Cerebellar cortex (tissue), 1 donor: ENCODE measurements at regions not wholly inside any gene's neighbourhood (a gene's known extent, or its start where the extent isn't known, plus 50 kb on each side); places are given as distances from the start of the nearest gene placed in this dataset.
A peak's percentile ranks its signal among the peaks of the same experiment; 100 is the strongest.

Experiments used
- DNase-seq: peaks from one replicate; pipeline ENCODE4 v3.0.0-alpha.2; 2015; ENCODE audit warnings: low spot score

DNA sequence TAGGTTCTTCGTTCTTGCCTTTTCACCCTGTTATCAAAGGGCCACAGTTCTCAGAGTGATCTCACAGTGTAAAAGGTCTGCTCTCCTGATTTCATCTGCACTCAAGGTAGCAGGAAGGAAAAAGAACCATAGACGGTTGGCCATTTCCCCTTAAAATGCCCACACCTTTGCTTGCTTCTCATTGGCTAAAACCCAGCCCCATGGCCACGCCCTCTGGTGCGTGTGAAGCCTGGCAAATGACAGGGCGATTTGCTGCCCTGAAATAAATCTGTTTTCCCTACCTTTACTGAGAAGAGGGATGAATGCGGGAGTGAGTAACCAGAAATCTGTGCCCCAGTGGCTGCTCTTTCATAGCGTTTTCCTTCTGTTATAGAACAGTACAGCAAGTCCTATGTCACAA is 269.3 kb downstream of the POU4F1 start:
- no peak for DNase-seq

DNA sequence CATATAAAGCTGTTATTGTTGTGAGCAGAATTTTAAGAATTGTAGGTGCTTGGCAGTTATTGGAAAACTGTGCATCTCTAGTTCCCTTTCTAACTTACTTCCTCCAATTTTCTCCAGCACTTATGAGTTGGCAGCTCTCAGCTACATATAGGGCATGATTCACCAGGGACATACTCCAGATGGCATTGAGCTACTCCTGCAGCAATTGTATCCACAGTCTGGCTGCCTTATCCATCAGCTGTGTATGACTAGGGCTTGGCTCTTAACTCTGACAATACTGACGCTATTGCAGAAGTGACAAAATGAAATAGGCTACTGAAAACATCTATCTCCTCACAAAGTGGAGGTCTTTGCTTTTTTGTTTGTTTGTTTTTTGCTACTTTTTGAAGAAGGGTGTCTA is 276.7 kb downstream of the POU4F1 start:
- DNase-seq: no peak

DNA sequence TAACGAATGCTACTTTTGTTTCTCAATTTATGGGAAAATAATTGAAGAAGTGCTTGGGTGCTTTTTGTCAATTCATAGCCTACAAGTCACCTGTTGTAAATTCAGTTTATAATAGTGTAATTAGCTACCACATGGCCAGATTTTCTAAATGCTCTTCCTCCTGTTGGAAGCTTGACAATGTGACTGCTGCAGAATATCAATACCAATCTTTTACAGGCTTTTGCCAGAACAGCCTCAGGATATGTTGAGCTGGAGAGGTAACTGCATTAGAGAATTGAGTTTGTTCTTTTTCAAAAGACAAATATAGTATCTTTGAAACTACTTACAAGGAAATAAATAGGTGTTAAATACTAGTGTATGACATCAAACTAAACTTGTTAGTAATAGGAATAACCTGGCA is 277.8 kb downstream of the POU4F1 start:
- no peak for DNase-seq

DNA sequence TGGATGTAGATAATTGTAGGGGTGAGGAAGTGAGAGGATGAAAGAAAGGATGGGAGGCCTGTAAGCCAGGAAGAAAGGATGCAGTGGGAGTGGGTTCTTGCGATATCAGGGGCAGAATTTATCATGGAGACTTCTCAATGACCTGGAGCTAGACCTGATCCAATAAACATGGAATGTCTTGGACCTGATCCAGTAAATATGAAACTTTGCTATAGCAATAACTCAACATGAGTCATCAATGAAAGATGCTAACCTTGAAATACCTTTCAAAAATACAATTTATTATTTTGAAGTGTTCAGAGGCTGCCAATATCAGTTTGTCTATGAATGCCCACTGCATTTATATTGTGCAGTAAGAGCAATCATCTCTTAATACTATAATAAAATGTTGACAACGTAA is 279.5 kb downstream of the POU4F1 start:
- no peak for DNase-seq

DNA sequence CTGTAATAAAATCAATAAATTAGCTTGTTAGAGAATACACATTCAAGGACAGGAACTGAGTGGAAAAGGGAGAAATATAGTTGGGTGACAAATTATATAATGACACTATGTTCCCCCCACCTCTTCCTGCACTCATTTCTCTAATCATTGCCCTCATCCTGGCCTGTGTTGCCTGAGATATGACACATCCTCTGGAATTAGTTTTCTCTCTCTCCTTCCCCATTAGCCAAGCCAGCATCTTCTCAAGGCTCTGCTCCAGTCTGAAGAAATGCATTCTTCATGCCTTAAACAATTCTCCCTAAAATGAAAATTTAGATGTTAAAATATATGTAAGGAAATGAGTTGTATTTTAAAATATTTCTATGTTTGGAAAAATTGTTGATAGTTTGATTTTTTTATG is 280.3 kb downstream of the POU4F1 start:
- no peak for DNase-seq

DNA sequence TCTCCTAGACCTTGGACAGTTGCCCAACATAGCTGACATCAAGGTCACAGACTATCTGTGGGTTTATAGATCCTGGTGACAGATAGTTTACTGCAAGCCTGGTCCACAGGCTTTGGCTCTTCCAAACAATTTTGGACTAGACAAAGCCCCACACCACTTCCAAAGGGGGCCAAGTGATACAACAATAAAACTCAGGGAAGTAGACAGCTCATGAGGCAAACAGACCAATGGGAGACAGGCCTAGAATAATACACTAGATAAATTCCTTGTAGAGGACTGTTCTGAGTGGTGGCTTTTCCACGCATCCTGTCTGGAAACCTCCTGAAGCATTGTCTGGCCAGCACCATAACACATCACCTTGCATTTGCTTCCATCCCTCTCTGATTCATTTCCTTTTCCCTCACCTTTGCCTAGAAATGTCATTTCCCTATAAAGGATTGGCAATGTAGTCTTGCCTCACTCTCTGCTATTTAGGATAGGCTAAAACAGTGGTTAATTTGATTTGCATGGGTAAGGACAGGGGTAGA is 284.2 kb downstream of the POU4F1 start:
- no peak for DNase-seq

DNA sequence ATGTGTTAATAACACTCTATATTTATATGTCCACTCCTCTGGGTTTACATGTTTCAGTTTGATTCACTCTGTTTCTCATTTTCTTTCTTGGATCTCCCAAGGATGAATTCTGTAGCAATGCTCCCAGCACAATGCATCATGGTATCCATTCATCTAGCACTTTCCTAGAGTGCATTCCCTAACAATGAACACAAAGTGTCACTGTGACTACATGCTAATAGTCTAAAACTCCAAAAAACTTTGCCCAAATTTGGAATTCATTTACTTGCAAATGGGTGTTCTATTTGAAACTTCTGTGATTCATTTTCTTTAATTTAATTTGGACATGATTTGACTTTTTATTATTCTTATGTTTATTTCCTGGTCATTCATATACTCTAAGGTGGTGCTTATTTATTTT is 286.3 kb downstream of the POU4F1 start:
- peak; percentile 16 for DNase-seq

DNA sequence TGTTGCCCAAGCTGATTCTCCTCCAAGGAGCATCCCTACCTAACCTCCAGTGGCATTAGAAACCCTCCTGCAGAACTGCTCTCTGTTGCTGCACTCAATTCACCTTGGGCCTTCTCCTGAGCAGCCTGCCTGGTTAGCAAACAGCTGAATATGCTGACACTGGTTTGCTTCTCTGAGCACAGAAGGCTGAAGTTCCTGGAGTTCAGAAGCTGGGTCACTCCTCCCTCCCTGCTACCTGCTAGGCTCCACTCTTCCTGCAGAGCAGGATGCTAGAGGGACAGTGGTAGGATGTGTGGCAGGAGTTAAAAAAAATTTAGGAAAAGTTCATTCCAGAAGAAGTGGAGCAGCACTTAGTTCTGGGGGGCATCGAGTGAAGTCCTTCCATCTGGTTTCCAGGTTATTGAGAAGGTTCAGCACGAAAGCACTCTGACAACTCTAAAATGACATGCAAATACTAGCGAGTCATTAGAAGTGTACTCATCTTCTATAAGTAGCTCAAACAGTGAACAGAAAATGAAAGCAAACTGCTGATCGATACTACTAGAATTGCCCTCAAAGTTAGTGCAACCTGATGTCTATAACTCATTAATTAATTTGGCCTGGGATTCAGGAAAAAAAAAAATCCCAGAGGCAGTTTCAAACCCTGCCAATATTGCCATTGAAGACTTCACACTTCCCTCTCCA is 293.7 kb downstream of the POU4F1 start:
- DNase-seq: no peak

DNA sequence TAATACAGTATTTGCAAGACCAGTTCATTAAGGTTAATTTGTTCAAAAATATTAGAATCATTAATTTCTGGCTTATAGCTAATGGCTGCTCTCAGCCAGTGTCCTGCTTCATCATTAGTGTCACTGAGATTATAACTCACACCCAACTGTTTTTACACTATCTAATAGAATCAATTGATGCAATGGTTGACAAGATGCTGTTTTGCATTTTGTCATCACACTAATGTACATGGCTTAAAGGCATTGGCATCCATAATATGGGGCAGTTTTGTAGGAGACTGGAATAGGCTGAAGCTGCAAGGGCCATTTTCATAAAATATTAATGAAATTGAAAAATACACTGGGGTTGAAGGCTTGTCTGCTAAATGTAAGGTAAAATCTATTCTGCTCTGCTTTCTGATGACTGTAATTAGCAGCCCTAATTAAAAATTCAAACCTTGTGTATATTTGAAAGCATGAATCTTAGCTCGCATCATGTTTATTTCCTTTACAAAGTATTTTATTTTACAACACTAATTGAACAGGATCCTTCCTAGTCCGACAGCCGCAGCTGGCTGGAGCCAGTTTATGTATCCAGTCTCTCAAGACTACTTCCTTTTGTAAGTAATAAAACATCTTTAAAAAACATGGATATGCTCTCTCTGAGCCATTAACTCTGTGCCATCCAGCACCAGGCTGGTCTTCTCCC is 296.7 kb downstream of the POU4F1 start:
- no peak for DNase-seq

DNA sequence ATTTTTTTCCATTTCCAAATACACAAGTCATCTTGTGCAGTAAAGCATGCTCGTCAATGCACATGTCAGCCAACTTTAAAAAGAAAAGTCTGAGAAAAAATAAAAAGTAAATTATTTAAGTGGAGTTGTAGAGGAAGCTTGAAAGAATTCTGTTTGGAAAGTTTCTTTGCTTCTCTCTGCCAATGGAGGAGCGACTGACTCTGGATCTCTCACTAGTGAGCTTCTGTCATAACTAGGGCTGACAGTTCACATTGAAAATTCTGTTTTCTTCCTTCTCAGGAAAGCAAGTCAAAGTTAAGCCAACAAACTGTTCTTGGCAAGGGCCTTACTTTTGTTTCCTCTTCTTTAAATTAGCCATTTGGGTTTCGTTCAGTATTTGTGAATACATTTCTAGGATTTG is 298.2 kb downstream of the POU4F1 start:
- DNase-seq: no peak

DNA sequence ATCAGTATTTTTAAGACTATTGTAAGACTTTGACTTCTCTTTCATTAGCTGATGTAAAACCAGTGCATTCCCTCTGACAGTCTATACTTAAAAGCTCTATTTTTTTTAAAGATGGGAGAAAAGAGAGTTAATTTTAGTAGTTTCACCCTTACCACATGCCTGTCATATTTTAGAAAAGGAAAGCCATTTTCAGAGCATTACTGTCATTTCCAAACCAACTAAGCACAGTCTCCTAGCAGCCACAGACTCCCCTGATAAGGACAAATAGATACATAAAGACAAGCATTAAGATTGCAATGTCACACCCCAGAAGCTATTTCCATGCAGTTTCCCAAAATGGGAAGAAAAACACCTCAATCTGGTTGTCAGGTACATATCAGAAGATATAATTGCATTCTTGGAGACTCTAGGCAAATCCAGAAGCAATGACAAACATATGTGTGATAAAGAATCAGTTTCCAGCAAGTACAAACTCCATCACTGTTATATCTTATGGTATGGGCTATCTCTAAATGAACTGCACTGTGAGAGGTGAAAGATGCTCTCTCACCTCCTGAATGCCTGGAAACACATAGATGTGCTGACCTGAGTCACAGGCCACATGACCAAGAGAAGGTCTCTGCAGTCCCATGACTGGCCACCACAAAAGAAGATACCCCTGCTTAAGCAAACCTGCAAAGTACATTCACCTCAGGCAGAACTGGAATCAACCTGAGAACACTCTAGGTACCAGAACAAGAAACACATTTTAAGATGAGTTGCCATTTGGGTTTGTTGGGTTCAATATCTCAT is 303.3 kb downstream of the POU4F1 start:
- no peak for DNase-seq

DNA sequence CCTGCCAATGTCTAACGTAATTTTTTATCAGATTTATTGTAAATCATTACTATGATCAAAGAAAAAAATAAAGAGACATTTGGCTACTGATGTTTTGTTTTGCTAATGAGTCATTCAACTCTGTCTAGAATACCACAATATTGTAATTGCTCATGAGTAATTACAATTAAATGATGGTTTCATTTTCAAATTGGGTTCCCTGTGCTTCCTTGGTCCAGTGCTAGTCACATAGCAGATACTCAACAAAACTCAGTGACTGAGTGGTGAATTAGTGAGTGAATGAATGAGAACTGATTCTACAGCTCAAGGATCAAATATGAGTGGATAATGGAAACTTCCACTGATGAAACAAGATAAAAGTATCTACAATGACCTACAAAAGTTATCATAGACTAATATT is 304.7 kb downstream of the POU4F1 start:
- no peak for DNase-seq

DNA sequence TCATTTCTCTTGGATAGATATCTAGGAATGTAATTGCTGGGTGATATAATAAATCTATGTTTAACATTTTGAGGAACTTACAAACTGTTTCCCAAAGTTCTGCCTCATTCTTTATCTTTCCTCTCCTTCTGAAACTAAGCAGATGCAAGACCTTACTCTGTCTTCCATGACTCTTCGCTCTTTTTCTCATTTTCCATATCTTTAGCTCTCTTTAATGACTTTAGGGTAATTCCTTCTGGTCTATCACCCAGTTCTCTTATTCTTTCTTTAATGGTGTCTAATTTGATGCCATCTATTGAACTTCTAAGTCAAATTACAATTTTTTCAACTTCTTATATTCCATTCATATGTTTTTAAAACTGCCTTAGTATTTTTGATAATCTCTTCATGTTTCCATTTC is 316.6 kb downstream of the POU4F1 start:
- DNase-seq: no peak

DNA sequence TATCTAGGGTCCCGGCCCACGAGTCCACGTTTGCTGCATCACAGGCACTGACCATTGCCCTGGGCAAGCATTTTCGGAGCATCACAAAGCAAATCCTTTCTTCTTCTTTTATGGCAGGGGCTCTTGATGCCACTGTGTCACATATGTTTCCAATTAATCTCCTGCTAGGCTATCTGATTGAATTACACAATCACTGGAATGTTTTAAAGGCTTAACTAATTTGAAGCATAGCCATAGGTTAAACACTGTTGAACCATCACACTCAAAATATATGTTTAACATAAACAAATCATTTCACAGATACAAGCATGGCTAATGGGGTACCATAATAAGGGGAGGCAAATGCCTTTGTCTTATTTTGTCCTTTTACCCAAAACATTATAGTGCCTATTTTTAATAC is 338.3 kb downstream of the POU4F1 start:
- no peak for DNase-seq

DNA sequence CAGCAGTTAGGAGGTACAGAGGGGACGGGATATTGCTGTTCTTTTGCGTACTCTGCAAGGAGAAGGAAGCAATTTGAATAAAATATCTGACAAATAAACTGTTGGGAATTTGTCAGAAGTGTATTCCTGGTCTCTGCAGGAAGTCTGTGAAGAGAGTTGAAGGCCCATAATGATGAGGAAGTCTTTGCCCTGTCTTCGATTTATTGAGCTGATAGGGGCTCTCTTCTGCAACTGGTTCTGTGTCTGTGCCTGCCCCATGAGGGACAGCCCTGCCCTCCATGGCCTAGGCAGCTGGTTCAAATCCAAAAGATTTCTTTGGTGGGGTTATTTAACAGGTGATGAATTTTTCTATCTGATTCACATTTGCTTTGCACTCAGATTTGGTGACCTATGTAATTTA is 339.7 kb upstream of the EDNRB start:
- DNase-seq: no peak

DNA sequence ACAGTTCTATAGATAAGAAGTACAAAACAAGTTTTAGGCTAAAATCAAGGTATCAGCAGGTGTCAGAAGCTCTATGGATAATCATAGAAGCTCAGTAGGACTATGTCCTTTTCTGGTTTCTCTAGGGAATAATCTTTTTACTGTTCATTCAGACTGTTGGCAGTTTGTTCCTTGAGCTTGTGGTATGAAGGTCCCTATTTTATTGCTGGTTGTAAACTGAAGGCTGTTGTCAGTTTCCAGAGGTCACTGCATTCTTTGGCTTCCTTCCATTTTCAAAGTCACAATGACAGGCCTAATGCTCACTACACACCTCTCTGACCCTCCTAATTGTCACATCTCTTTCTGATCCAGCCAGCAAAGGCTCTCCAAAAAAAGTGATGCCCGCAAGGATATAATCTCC is 337.9 kb upstream of the EDNRB start:
- no peak for DNase-seq

DNA sequence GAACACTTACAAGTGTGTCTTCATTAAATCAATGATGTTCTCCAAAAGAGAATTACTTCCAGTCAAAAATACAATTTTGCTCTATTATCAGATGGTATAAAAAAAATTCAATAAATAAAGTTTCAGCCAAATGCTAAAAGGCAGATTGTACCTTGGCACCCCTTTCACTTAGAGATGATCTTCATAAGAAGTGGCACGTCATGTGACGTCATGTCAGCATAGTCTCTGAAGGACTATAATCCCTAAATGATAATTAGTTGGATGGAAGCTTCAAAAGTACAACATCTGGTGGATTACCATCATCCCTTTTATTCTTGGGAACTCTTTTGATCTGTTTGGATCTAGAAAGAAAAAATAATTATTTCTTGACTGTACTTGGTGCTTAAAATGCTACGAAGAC is 335.5 kb upstream of the EDNRB start:
- no peak for DNase-seq

DNA sequence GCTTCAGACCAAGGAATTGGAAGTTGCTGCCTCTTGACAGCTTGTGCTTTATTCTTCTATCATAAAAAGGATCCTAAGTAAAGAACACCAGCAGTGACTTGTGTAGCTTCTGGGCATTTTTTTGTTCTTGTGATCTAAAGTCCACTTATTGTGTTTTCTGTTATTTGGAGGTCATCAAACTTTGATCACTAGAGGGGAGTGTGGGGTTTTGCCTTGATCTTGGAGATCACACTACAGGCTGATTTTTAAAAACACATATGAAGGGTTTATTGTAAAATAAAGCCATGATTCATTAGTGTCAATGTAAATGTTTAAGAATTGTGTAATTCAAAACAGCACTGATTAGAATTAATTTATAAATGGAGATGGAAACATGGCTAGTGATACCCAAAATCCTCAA is 328.7 kb upstream of the EDNRB start:
- DNase-seq: no peak

DNA sequence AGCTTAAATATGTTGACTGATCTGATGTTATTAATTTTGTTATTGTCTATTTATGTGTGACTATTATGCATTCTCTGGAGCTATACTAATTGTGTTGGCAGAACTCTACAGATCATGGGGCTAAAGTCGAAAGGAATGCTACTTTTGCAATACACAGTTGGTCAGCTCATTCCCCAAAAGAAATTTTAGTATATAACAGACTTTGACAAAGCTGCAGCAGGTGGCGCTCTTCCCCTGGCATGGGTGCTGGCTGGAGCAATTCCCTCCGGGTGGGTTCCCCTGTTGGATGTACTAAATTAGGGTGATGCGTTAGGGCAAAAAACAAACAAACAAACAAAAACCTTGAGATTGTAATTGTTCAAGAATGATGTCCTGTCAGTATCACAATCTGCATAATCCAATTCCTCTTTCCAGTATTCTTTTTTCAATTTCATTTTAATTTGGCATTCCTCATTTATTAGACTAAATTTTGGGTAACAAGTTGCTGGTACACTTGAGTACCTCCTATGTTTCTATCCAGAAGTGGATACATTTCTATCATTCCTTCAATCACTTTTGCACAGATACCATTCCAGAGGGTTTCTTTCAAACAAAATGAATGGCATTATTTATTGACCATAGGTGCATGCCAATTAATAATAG is 322.8 kb upstream of the EDNRB start:
- peak; percentile 31 for DNase-seq

DNA sequence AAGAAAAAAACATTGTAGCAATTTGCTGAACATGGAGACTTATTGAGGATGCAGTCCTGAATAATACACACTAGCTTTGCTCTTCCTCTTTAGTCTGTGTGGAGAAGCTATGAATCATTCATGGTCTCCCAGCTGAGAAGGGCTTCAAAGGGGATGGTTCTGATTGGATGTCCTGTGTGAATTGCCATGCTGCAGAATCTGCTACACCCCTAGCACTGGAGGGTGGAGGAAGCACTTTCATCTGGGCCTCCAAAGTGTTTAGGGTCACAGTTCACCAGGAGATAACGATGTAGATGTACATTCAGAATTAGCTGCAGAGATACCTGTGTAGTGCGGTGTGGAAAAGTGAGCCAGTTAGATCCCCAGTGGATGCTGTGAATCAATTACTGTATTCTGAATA is 321.1 kb upstream of the EDNRB start:
- DNase-seq: no peak

DNA sequence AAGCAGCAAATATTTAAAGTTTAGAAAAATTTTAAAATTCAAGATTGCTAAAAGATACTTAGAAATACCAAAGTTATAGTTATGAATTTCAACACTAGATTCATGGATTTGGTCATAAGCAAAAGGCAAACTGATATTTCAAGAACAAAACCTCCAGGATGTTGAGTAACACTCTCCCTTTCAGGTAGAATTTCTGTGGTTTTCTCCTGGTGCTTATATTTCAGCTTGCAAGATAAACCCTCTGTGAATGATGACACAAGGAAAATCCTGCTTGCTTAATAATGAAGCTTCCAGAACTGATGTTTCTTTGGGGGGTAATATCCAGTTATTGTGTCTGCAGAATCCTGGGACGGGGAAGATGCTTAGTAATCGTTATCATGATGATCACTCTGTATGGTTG is 320.3 kb upstream of the EDNRB start:
- DNase-seq: no peak

DNA sequence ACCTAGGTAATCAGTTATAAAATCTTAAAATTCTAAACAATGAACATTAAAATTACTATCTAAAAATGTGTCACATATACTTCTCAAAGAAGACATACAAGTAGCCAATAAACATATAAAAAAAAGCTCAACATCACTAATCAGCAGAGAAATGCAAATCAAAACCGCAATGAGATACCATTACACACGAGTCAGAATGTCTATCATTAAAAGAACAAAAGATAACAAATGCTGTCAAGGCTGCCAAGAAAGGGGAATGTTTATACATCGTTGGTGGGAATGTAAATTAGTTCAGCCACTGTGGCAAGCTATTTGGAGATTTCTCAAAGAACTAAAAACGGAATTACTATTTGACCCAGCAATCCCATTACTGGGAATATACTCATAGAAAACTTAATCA is 310.3 kb upstream of the EDNRB start:
- DNase-seq: no peak

DNA sequence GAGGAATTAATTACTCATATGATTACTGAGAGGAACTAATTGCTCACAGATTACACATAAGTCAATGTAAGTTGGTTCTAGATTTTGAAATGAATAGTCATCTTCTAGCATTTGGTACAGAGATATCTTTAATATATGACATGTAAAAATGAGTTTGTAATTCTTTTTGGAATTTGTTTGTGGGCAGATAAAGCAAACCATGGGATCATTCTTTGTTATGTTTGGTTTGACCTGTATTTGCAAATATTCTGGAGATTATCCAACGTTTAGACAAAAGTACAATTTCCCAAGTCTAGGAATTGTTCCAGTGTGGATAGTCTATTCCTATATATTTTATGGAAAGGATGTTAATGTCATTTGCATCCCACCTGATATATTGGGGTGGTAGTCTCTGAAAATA is 309.6 kb upstream of the EDNRB start:
- no peak for DNase-seq
